ENCODE measurements at regions not wholly inside any gene's neighbourhood (a gene's known extent, or its start where the extent isn't known, plus 50 kb on each side); places are given as distances from the start of the nearest gene placed in this dataset.

GRCh38 chr19:31705656-31706055, 356.4 kb upstream of the TSHZ3 start:
- H3K27ac ChIP-seq (ENCODE audit: low read depth in 2 of 2, low read length in 2 of 2): no peak overlapping the region
- no peak for TF ChIP-seq CTCF (IDR thresholded peaks at IDR 0.05; ENCODE audit: borderline replicate concordance, extremely low read depth, insufficient read depth)
- H3K9ac ChIP-seq (ENCODE audit: low read length in 3 of 3): no peak overlapping the region
- FAIRE-seq (no peak), DNase-seq (no peak)
- intact Hi-C loops (cut with DNase I): no loop called here
- no peaks in the 10 kb centered on the region for H3K36me3 ChIP-seq (ENCODE audit: control insufficient read depth in 2 of 3, insufficient read depth in 3 of 3, low read length in 3 of 3)
- H3K4me3 ChIP-seq (ENCODE audit: low read length in 3 of 3): no peak overlapping the region
- peaks cover 0 to 6% (median 0%) of the 10 kb centered on the region in 3 donors for H3K9me3 ChIP-seq (ENCODE audit: control insufficient read depth in 2 of 3, insufficient read depth in 1 of 3, low read length in 3 of 3)
- H3K4me1 ChIP-seq (ENCODE audit: control insufficient read depth in 2 of 3, insufficient read depth in 2 of 3, low read depth in 1 of 3, low read length in 3 of 3): no peaks in the 10 kb centered on the region
- H3K27me3 ChIP-seq (ENCODE audit: control insufficient read depth, insufficient read depth, low read length): no peaks in the 10 kb centered on the region

GRCh38 chr19:31706131-31706530, 356.9 kb upstream of the TSHZ3 start:
- Histone ChIP-seq H3K4me1 (ENCODE audit: control insufficient read depth in 2 of 3, insufficient read depth in 2 of 3, low read depth in 1 of 3, low read length in 3 of 3) (no peaks in the 10 kb centered on the region), H3K4me3 (ENCODE audit: low read length in 3 of 3) (no peak overlapping the region), H3K9me3 (ENCODE audit: control insufficient read depth in 2 of 3, insufficient read depth in 1 of 3, low read length in 3 of 3) (peaks cover 0 to 6% (median 0%) of the 10 kb centered on the region in 3 donors), H3K9ac (ENCODE audit: low read length in 3 of 3) (no peak overlapping the region), H3K27me3 (ENCODE audit: control insufficient read depth, insufficient read depth, low read length) (no peaks in the 10 kb centered on the region), H3K36me3 (ENCODE audit: control insufficient read depth in 2 of 3, insufficient read depth in 3 of 3, low read length in 3 of 3) (no peaks in the 10 kb centered on the region), H3K27ac (ENCODE audit: low read depth in 2 of 2, low read length in 2 of 2) (no peak overlapping the region)
- no peak for DNase-seq
- no peak for TF ChIP-seq CTCF (IDR thresholded peaks at IDR 0.05; ENCODE audit: borderline replicate concordance, extremely low read depth, insufficient read depth)
- intact Hi-C loops (cut with DNase I): no loop called here
- FAIRE-seq: no peak

- no peak for TF ChIP-seq CTCF (IDR thresholded peaks at IDR 0.05; ENCODE audit: borderline replicate concordance, extremely low read depth, insufficient read depth)
- Histone ChIP-seq H3K4me1 (ENCODE audit: control insufficient read depth in 2 of 3, insufficient read depth in 2 of 3, low read depth in 1 of 3, low read length in 3 of 3) (no peaks in the 10 kb centered on the region), H3K9ac (ENCODE audit: low read length in 3 of 3) (no peak overlapping the region), H3K9me3 (ENCODE audit: control insufficient read depth in 2 of 3, insufficient read depth in 1 of 3, low read length in 3 of 3) (peaks cover 0 to 6% (median 0%) of the 10 kb centered on the region in 3 donors), H3K4me3 (ENCODE audit: low read length in 3 of 3) (no peak overlapping the region), H3K27me3 (ENCODE audit: control insufficient read depth, insufficient read depth, low read length) (no peaks in the 10 kb centered on the region), H3K27ac (ENCODE audit: low read depth in 2 of 2, low read length in 2 of 2) (no peak overlapping the region), H3K36me3 (ENCODE audit: control insufficient read depth in 2 of 3, insufficient read depth in 3 of 3, low read length in 3 of 3) (no peaks in the 10 kb centered on the region)
- DNase-seq (peak in 1 of 5 donors; percentile 57), FAIRE-seq (no peak)
- intact Hi-C loops (cut with DNase I): no loop called here
Observed at GRCh38 chr19:31706691-31707620, 357.7 kb upstream of the TSHZ3 start.

Measured in kidney (tissue), 13 donors.